Natural killer cell (primary cell): ENCODE measurements at regions not wholly inside any gene's neighbourhood (a gene's known extent, or its start where the extent isn't known, plus 50 kb on each side); places are given as distances from the start of the nearest gene placed in this dataset.

Experiments used
- ATAC-seq, 3 donors: fragments of 150-1000 bp in 2 of 3; fragments of 200-7000 bp in 1 of 3; cut with Tn5 transposase; 1 replicate in 1 of 3; 2 replicates in 2 of 3; pipeline ENCODE4 v1.10.0; 2021; ENCODE audit warnings: mild to moderate bottlenecking in 2 of 3, moderate library complexity in 2 of 3
- DNase-seq, 2 donors: peaks; one replicate each; pipeline versions ENCODE4 v3.0.0 to v3.0.0-alpha.2; 2013 to 2021; ENCODE audit warnings: mixed read lengths in 1 of 2
- H3K27ac ChIP-seq: one replicate; pipeline ENCODE4 v1.5.1; 2013; ENCODE audit warnings: mild to moderate bottlenecking, low read length
- H3K27me3 ChIP-seq: one replicate; pipeline ENCODE4 v1.6.1; 2013; ENCODE audit warnings: low read length; ENCODE audit not compliant: control insufficient read depth, insufficient read depth
- H3K36me3 ChIP-seq: one replicate; pipeline ENCODE4 v1.6.1; 2013; ENCODE audit warnings: low read length; ENCODE audit not compliant: control insufficient read depth, insufficient read depth
- H3K4me1 ChIP-seq: one replicate; pipeline ENCODE4 v1.6.1; 2013; ENCODE audit warnings: low read length; ENCODE audit not compliant: control insufficient read depth, insufficient read depth
- H3K4me3 ChIP-seq: one replicate; pipeline ENCODE4 v1.5.1; 2013; ENCODE audit warnings: low read length
- H3K9me3 ChIP-seq: one replicate; pipeline ENCODE4 v1.6.1; 2013; ENCODE audit warnings: low read length; ENCODE audit not compliant: control insufficient read depth, insufficient read depth
- H3K27ac Mint-ChIP-seq, 2 donors: one replicate each; pipeline ENCODE4 v1.8.0; 2022; ENCODE audit warnings: mild to moderate bottlenecking in 2 of 2, mixed read lengths in 2 of 2, moderate library complexity in 1 of 2
- H3K27me3 Mint-ChIP-seq, 2 donors: one replicate each; pipeline ENCODE4 v1.8.0; 2022; ENCODE audit warnings: low read depth in 2 of 2, mixed read lengths in 2 of 2
- H3K36me3 Mint-ChIP-seq: one replicate; pipeline ENCODE4 v1.8.0; 2022; ENCODE audit warnings: mixed read lengths
- H3K4me1 Mint-ChIP-seq, 2 donors: one replicate each; pipeline ENCODE4 v1.8.0; 2022; ENCODE audit warnings: mixed read lengths in 2 of 2
- H3K4me3 Mint-ChIP-seq: one replicate; pipeline ENCODE4 v1.8.0; 2022; ENCODE audit warnings: mild to moderate bottlenecking, moderate library complexity, mixed read lengths
- H3K9me3 Mint-ChIP-seq, 2 donors: one replicate each; pipeline ENCODE4 v1.8.0; 2022; ENCODE audit warnings: mixed read lengths in 2 of 2
- CTCF ChIP-seq: fragments of 200-600 bp; IDR thresholded peaks from one replicate; pipeline ENCODE4 v1.8.0; 2022; ENCODE audit warnings: antibody characterized with exemption
- whole genome bisulfite sequencing: methylation state at CpG from one replicate; pipeline ENCODE4 v1.1.7; 2013; ENCODE audit warnings: missing lambda C conversion rate; ENCODE audit not compliant: insufficient coverage; 5-methylcytosine and 5-hydroxymethylcytosine counted together
- intact Hi-C: fragments of 100-400 bp; cut with micrococcal nuclease; formaldehyde crosslinking; loops from one replicate; pipeline ENCODE4 v1.14.2; 2022

- ATAC-seq (no peak), DNase-seq (no peak)
- Mint-ChIP-seq H3K4me1 (no peaks in the 10 kb centered on the region), H3K9me3 (peaks cover 6% of the 10 kb centered on the region in 2 donors), H3K27me3 (no peaks in the 10 kb centered on the region), H3K36me3 (no peaks in the 10 kb centered on the region), H3K27ac (no peak overlapping the region), H3K4me3 (no peak overlapping the region)
- no peak overlapping the region for H3K4me3 ChIP-seq
- no peaks in the 10 kb centered on the region for H3K36me3 ChIP-seq
- intact Hi-C loops: no loop called here
- no peak for TF ChIP-seq CTCF
- 82% methylated on average over 4 of the region's 5 CpGs for WGBS
- no peaks in the 10 kb centered on the region for H3K4me1 ChIP-seq
- H3K27ac ChIP-seq: no peak overlapping the region
- peaks cover 4% of the 10 kb centered on the region for H3K9me3 ChIP-seq
- H3K27me3 ChIP-seq: no peaks in the 10 kb centered on the region
Observed at GRCh38 chr13:103812971-103813370, 746.8 kb upstream of the SLC10A2 start.

GRCh38 chr13:103812558-103812957 is 746.3 kb upstream of the SLC10A2 start:
- no peak for TF ChIP-seq CTCF
- DNase-seq: no peak
- peaks cover 6 to 7% of the 10 kb centered on the region in 2 donors for H3K9me3 Mint-ChIP-seq

GRCh38 chr13:103810026-103810425 is 743.8 kb upstream of the SLC10A2 start:
- no peaks in the 10 kb centered on the region for H3K4me1 ChIP-seq
- H3K4me3 Mint-ChIP-seq: no peak overlapping the region
- no peak overlapping the region for H3K4me3 ChIP-seq
- intact Hi-C loops: no loop called here
- H3K9me3 ChIP-seq: peaks cover 4% of the 10 kb centered on the region
- H3K4me1 Mint-ChIP-seq: no peaks in the 10 kb centered on the region
- no peak for DNase-seq
- H3K36me3 Mint-ChIP-seq: no peaks in the 10 kb centered on the region
- H3K27me3 Mint-ChIP-seq: no peaks in the 10 kb centered on the region
- 47% methylated on average over 1 of the region's 3 CpGs for WGBS
- no peak for ATAC-seq
- H3K27ac ChIP-seq: no peak overlapping the region
- no peak overlapping the region for H3K27ac Mint-ChIP-seq
- no peaks in the 10 kb centered on the region for H3K27me3 ChIP-seq
- H3K36me3 ChIP-seq: no peaks in the 10 kb centered on the region
- peaks cover 6 to 10% of the 10 kb centered on the region in 2 donors for H3K9me3 Mint-ChIP-seq
- TF ChIP-seq CTCF: no peak

More at GRCh38 chr13:103812558-103812957, 746.3 kb upstream of the SLC10A2 start:
- Mint-ChIP-seq H3K27ac (no peak overlapping the region), H3K4me1 (no peaks in the 10 kb centered on the region), H3K36me3 (no peaks in the 10 kb centered on the region), H3K4me3 (no peak overlapping the region), H3K27me3 (no peaks in the 10 kb centered on the region)
- intact Hi-C loops: no loop called here
- H3K4me3 ChIP-seq: no peak overlapping the region
- H3K27ac ChIP-seq: no peak overlapping the region
- 94% methylated on average over 3 of the region's 4 CpGs for WGBS
- H3K9me3 ChIP-seq: peaks cover 4% of the 10 kb centered on the region
- no peaks in the 10 kb centered on the region for H3K36me3 ChIP-seq
- H3K4me1 ChIP-seq: no peaks in the 10 kb centered on the region
- no peaks in the 10 kb centered on the region for H3K27me3 ChIP-seq
- no peak for ATAC-seq

GRCh38 chr13:103805771-103806170 is 739.6 kb upstream of the SLC10A2 start:
- intact Hi-C loops: no loop called here
- Mint-ChIP-seq H3K9me3 (peaks cover 4% of the 10 kb centered on the region in 2 donors), H3K4me3 (no peak overlapping the region), H3K4me1 (no peaks in the 10 kb centered on the region), H3K27me3 (no peaks in the 10 kb centered on the region), H3K27ac (no peak overlapping the region), H3K36me3 (no peaks in the 10 kb centered on the region)
- Histone ChIP-seq H3K27ac (no peak overlapping the region), H3K36me3 (no peaks in the 10 kb centered on the region), H3K9me3 (no peaks in the 10 kb centered on the region), H3K4me3 (no peak overlapping the region), H3K27me3 (no peaks in the 10 kb centered on the region), H3K4me1 (no peaks in the 10 kb centered on the region)
- no peak for ATAC-seq
- WGBS: 54% methylated on average over 2 of the region's 4 CpGs
- no peak for DNase-seq
- TF ChIP-seq CTCF: no peak
